ENCODE measurements at regions not wholly inside any gene's neighbourhood (a gene's known extent, or its start where the extent isn't known, plus 50 kb on each side); places are given as distances from the start of the nearest gene placed in this dataset.

- no peak for DNase-seq
- Histone ChIP-seq H3K27me3 (ENCODE audit: control insufficient read depth, insufficient read depth, low read length, poor library complexity, severe bottlenecking) (no peaks in the 10 kb centered on the region), H3K36me3 (ENCODE audit: control insufficient read depth, insufficient read depth, low read length) (no peaks in the 10 kb centered on the region), H3K9me3 (ENCODE audit: control insufficient read depth, low read length) (no peaks in the 10 kb centered on the region), H3K27ac (ENCODE audit: low read depth, low read length) (no peak overlapping the region), H3K9ac (ENCODE audit: extremely low read depth, low read length, poor library complexity, severe bottlenecking) (no peak overlapping the region), H3K4me1 (ENCODE audit: control insufficient read depth, insufficient read depth, low read length) (no peaks in the 10 kb centered on the region), H3K4me3 (ENCODE audit: low read length) (no peak overlapping the region)
- no peaks in the 10 kb centered on the region for H3K9me3 Mint-ChIP-seq
- no peaks in the 10 kb centered on the region for H3K4me1 Mint-ChIP-seq
- WGBS, 2 experiments (ENCODE audit: insufficient coverage in 1 of 2, insufficient read length in 1 of 2) = 94 to 100% methylated on average over 1 of the region's 1 CpG
- no peak for TF ChIP-seq CTCF (conservative IDR thresholded peaks at IDR 0.05)
- no peak overlapping the region for H3K4me3 Mint-ChIP-seq
- no peaks in the 10 kb centered on the region for H3K27me3 Mint-ChIP-seq (ENCODE audit: insufficient read depth)
- H3K36me3 Mint-ChIP-seq (ENCODE audit: low read depth) = no peaks in the 10 kb centered on the region
- no peak overlapping the region for H3K27ac Mint-ChIP-seq
Observed at GRCh38 chr13:80118099-80118498, 222.8 kb downstream of the SPRY2 start.

GRCh38 chr13:80117515-80117914 lies 223.4 kb downstream of the SPRY2 start:
- H3K9me3 Mint-ChIP-seq = no peaks in the 10 kb centered on the region
- no peak overlapping the region for H3K27ac Mint-ChIP-seq
- H3K4me1 Mint-ChIP-seq = no peaks in the 10 kb centered on the region
- WGBS, 2 experiments (ENCODE audit: insufficient coverage in 1 of 2, insufficient read length in 1 of 2) = 88 to 93% methylated on average over 1 to 2 of the region's 2 CpGs
- no peak for DNase-seq
- H3K36me3 Mint-ChIP-seq (ENCODE audit: low read depth) = no peaks in the 10 kb centered on the region
- H3K27me3 Mint-ChIP-seq (ENCODE audit: insufficient read depth) = no peaks in the 10 kb centered on the region
- TF ChIP-seq CTCF (conservative IDR thresholded peaks at IDR 0.05) = no peak
- Histone ChIP-seq H3K4me3 (ENCODE audit: low read length) (no peak overlapping the region), H3K27ac (ENCODE audit: low read depth, low read length) (no peak overlapping the region), H3K27me3 (ENCODE audit: control insufficient read depth, insufficient read depth, low read length, poor library complexity, severe bottlenecking) (no peaks in the 10 kb centered on the region), H3K9me3 (ENCODE audit: control insufficient read depth, low read length) (no peaks in the 10 kb centered on the region), H3K4me1 (ENCODE audit: control insufficient read depth, insufficient read depth, low read length) (no peaks in the 10 kb centered on the region), H3K9ac (ENCODE audit: extremely low read depth, low read length, poor library complexity, severe bottlenecking) (no peak overlapping the region), H3K36me3 (ENCODE audit: control insufficient read depth, insufficient read depth, low read length) (no peaks in the 10 kb centered on the region)
- H3K4me3 Mint-ChIP-seq = no peak overlapping the region

GRCh38 chr13:80116107-80116506 lies 224.8 kb downstream of the SPRY2 start:
- no peak for DNase-seq
- H3K4me3 Mint-ChIP-seq = no peak overlapping the region
- H3K9me3 Mint-ChIP-seq = no peaks in the 10 kb centered on the region
- Histone ChIP-seq H3K4me3 (ENCODE audit: low read length) (no peak overlapping the region), H3K27me3 (ENCODE audit: control insufficient read depth, insufficient read depth, low read length, poor library complexity, severe bottlenecking) (no peaks in the 10 kb centered on the region), H3K27ac (ENCODE audit: low read depth, low read length) (no peak overlapping the region), H3K9ac (ENCODE audit: extremely low read depth, low read length, poor library complexity, severe bottlenecking) (no peak overlapping the region), H3K4me1 (ENCODE audit: control insufficient read depth, insufficient read depth, low read length) (no peaks in the 10 kb centered on the region), H3K9me3 (ENCODE audit: control insufficient read depth, low read length) (no peaks in the 10 kb centered on the region), H3K36me3 (ENCODE audit: control insufficient read depth, insufficient read depth, low read length) (no peaks in the 10 kb centered on the region)
- no peaks in the 10 kb centered on the region for H3K36me3 Mint-ChIP-seq (ENCODE audit: low read depth)
- WGBS, 2 experiments (ENCODE audit: insufficient coverage in 1 of 2, insufficient read length in 1 of 2) = 71 to 75% methylated on average over 2 to 3 of the region's 3 CpGs
- H3K4me1 Mint-ChIP-seq = no peaks in the 10 kb centered on the region
- no peaks in the 10 kb centered on the region for H3K27me3 Mint-ChIP-seq (ENCODE audit: insufficient read depth)
- H3K27ac Mint-ChIP-seq = no peak overlapping the region
- TF ChIP-seq CTCF (conservative IDR thresholded peaks at IDR 0.05) = no peak
